Erythroblast (primary cell): ENCODE measurements at regions not wholly inside any gene's neighbourhood (a gene's known extent, or its start where the extent isn't known, plus 50 kb on each side); places are given as distances from the start of the nearest gene placed in this dataset.

Experiments
- GATA1 ChIP-seq: IDR thresholded peaks from 2 replicates; pipeline ENCODE4 v1.6.1; 2011; ENCODE audit warnings: low read depth, mild to moderate bottlenecking, control low read depth, low read length, moderate library complexity
- POLR2A ChIP-seq: IDR thresholded peaks from 2 replicates; pipeline ENCODE4 v1.6.1; 2011; ENCODE audit warnings: mild to moderate bottlenecking, low read length

GRCh38 chr5:5039918-5040317 lies 100.2 kb upstream of the ADAMTS16 start:
- TF ChIP-seq POLR2A (no peak), GATA1 (no peak)
